Activated CD8-positive, alpha-beta memory T cell treated with anti-CD3 and anti-CD28 coated beads for 4 hours (primary cell): ENCODE measurements at regions not wholly inside any gene's neighbourhood (a gene's known extent, or its start where the extent isn't known, plus 50 kb on each side); places are given as distances from the start of the nearest gene placed in this dataset.
"Not testable (repeated sequence)": the region's sequence is repeated elsewhere in the genome, so short reads cannot be mapped to it uniquely, and the experiment has no call there.

Experiments
- DNase-seq, 2 donors: peaks; one replicate each; pipeline ENCODE4 v3.0.0-alpha.2; 2020; ENCODE audit warnings: low read depth in 2 of 2

DNA sequence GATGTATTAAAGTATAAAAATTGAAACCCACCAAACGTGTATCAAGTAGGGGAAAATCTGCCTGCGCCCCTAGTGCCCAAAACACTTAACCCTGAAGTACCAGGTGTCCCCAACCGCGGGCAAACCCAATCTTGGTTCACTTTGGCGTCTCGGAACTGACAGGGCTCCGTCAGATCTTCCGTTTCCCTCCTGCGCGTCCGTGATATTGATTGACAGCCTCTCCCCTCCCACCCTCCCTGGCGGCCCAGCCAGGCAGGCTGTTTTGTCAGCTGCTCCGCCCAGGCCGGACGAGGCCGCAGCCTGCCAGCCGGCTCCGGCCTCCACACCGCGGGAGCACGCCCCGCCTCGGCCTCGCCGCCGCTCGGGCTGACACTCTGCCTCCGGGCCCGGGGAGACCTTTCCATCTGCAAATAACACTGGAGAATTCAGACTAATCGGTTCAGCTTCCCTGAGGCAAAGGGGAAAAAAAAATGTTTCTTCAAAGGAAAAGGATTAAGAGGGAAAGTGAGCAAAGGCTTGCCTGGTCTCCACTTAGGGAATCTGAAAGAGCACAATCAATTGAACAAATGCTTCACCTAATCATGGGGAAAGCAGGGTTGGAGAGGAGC lies 234.9 kb upstream of the MCHR2 start:
- DNase-seq: peak; percentile 3 to 19

DNA sequence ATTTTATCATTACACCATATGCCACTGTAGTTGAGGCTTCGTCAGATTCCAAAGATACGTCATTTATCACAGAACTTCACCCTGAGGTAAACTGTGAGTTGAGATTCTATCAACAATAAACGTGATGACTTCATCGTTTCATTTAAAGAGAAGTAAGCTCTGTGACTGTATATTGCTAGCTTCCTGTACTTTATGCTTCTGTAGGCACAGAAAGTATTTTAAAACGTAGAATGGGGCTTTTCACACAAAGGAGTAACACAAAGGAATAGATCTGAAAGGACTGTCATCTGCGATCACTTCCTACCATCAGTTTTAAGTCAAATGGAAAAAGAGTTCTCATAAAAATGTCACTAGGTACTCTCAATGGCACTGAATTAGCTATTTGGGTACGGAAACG lies 234.4 kb upstream of the MCHR2 start:
- no peak for DNase-seq

DNA sequence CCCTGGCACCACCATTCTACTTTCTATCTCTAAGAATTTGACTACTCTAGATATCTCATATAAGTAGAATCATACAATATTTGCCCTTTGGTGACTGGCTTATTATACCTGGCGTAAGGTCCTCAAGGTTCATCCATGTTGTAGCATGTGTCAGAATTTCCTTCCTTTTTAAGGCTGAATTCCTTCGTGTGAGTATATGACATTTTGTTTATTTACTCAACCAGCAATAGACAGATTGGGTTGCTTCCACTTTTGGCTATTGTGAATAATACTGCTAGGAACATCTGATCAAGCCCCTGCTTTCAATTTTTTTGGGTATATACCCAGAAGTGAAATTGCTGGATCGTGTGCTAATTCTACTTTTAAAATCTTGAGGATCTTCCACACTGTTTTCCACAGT lies 232.8 kb upstream of the MCHR2 start:
- no peak for DNase-seq

DNA sequence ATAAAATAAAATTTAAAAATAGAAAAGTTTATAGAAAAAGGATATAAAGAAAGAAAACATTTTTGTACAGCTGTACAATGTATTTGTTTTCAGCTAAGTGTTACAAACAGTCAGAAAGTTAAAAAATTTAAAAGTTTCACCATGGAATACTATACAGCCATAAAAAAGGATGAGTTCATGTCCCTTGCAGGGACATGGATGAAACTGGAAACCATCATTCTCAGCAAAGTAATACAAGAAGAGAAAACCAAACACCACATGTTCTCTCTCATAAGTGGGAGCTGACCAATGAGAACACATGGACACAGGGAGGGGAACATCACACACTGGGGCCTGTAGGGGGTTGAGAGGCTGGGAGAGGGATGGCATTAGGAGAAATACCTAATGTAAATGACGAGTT lies 229.9 kb upstream of the MCHR2 start:
- not testable (repeated sequence) for DNase-seq

DNA sequence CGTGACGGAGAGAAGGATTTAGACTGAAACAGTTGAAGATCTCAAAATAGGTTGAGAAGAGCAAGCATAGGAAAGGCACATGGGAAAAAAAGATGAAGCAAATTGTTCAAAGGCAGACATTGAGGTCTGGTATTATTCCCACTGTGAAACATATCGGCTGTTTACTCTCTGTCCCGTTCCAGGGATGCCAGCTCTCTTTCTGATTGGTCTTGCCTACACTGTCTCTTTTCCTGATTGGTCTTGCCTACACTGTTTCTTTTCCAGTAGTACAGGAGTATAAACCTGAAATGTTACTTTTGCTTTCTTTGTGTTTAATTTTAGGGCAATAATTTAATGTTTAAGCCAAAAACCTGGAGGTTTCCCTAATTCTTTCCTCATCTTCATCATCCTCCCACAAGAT lies 226.5 kb upstream of the MCHR2 start:
- no peak for DNase-seq

DNA sequence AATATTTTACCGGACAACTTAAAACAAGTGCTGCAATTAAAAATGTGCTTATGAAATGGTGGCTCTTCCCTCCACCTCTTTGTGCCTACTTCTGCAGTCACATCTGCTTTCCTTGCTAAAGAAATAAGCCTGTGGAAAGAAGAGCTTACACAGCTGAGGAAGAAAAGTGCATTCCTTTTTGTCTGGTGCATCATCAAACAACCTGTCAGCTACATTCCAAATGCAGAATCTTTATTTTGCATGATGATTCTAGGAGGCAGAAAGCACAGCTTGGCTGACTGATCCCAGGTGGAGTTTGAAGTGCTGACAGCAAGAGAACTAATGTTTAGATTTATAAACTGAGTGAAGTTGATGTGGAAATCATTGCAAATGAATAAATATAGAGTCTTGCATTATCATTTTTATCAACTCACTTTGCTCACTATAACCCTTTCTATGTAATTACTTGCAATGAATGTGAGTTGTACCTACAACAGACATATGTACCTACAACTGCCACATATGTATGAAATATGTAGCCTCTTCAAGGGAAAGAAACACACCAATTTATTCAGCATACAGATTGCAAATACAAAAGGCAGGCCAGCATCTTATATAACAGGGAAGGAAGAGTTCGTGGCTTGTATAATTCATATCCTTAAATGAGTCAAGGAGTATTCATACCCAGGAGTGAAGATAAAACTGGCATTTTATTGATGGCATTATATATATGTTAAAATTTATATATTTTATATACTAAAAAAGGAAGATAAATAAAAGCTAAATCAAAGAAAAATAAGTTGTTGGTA lies 223.4 kb upstream of the MCHR2 start:
- no peak for DNase-seq

DNA sequence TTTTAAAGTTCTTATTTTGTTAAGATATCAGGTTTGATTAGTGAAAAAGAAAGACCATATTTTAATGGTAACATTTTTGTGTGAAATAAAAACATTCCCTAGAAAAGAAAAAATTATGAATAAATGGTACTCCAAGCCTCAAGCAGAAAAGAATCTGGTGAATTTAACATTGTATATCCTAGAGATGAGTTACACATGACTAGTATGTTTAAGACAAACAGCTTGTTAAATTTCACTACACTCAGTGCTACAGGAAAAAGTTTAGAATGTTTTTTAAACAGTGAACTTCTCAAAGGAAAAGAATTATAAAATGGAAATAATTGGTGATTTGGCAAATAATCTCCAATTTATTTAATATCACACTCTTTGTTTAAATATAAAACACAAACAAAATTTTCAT lies 222.7 kb upstream of the MCHR2 start:
- no peak for DNase-seq

DNA sequence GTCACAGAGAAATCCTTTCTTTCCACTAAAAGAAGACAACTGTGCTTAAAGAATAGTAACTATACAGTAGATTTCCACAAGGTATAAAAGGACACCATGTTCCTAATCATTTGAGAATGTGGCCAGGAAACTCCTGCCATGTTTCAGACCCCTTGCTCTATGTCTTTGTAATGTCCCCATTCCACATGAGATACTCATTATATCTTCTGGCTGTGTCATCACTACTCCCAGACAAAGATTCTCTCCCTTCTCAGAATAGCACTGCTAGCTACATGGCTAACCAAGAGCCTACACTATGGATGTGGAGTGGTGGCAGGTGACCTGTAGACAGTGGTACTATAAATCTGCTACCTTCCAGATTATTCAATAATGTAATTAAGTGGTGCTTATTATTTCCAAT lies 218.1 kb upstream of the MCHR2 start:
- DNase-seq: no peak

DNA sequence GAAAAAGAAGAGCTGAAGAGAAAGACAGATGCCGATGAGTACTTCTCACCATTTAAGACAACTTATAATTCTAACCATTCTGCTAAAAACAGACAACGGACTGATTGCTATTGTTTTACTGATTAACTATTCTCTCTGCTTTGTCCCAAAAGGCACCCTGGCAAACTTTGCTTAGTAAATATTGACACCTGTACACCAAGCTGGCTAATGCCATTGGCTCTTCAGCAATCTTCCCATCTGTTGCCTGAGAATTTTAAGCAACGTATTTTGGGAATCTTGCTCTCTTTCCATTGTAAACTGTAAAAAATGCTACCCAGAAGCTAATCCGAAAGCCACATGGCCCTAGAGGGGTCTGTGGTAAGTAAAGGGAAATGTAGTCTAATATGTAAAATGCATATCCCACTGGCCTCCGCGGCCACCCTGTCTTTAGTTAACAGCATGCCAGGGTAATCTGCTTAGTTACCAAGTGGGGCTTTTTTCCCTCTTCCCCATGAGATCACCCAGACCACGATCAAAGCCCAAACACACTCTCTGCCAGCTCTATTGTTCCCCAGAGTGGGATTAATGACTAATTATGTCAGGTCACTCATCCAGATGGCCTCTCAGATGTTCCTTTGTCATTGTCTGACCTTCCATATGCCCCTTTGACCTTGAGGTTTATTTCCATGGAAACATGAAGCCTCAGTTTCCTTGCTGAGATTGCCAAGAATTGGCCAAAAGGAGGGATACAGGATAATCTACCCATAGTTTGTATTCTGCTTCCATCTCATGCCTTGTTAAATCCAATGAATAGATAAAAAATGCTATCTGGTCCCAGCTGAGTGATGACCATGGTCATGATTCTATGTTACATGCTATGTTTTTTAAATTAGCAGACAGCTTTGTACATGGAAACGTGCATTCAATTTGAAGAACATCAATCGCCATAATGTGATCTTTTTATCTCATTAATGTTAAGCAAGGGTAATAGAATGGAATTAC lies 216.4 kb upstream of the MCHR2 start:
- no peak for DNase-seq

DNA sequence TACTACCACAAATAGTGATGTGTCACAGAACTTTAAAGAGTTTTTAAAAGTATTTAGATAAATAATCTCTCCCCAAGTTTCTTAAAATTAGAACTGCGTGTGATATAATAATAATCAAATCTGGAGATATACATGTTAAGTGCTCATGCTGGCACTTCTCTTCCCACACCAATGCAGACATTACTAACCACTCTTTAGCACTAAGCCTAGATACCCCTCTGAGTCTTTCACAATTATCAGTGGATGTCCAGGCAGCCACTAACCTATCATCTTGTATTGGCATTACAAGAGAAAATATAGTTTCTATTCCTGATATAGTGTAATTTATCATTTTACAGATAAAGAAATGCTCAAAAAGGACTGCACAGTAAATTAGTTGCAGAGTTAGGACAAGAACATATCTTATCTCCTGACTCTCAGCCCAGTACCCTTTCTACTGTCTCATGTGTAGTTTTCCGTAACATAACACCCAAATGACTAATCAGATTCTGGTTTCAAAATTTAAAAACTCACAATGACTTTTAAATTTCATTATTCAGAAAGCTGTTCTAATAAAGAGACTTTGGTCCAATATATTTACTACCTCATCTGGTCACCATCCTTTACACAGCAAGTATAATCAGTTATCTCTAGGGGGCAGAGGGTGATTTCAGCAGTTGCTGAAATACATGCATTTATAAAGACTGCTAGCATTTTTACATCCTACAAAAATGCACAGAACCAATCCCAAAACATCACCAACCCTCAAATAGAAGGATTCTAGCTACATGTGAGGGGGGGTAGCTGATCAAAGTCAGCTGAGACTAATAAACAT lies 215.5 kb upstream of the MCHR2 start:
- DNase-seq: no peak

DNA sequence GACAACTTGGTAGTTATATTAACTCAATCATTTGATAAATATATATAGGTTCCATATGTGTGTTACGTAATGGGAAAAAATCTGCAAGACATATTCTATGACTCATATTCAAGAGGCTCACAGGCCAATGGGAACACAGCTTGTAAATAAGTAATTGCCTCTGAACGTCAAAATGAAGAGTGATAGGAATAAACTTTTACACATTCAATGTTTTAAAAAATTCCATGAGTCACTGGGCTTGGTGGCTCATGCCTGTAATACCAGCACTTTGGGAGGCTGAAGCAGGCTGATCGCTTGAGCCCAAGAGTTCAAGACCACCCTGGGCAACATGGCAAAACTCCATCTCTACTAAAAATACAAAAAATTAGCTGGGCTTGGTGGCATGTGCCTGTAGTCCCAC lies 209.4 kb upstream of the MCHR2 start:
- no peak for DNase-seq

DNA sequence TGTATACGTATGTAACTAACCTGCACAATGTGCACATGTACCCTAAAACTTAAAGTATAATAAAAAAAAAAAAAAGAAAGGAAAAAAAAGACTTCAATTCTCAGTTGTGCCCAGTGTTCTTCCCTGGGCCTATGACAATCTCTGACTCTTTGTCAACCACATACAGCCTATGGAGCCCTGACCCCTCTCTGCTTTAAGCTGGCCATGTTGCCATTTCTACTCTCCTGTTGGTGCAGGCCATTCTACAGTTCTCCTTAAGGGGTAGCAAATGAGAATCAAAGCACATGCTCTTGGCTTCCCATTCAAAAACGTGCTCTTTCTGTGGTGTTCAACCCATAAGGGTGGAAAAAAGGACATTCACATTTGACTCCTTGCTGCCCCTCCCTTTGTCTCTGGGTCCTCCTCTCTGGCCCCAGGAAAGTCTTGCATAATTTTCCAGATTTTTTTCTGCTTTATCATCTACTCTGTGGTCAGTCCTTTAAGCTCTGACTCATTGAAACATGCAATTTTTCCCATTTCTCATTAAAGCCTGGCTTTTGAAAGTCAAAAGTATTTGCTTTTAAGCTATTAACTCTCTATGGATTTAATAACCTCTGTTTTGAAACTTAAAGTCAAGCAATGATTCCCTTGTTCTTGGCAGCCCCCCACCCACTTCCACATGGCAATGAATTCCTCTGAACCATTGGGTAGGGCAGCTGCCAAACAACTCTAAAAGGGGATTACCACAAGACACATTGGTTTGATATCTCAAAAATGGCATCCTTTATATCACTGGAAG lies 208.6 kb upstream of the MCHR2 start:
- DNase-seq: no peak

DNA sequence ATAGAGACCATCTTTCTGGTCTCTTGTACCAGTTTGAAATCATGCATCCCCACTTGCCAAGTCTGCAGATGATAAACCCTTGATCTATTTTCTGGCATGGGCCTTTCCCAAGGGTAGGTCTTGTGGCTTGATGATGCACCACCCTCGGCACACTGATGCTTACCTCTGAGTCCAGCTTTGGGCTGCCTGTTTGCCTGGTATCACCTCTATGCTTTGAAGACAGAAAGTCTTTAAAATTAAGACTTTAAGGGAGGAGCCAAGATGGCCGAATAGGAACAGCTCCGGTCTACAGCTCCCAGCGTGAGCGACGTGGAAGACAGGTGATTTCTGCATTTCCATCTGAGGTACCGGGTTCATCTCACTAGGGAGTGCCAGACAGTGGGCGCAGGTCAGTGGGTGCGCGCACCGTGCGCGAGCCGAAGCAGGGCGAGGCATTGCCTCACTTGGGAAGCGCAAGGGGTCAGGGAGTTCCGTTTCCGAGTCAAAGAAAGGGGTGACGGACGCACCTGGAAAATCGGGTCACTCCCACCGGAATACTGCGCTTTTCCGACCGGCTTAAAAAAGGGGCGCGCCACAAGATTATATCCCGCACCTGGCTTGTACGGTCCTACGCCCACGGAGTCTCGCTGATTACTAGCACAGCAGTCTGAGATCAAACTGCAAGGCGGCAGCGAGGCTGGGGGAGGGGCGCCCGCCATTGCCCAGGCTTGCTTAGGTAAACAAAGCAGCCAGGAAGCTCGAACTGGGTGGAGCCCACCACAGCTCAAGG lies 202.4 kb upstream of the MCHR2 start:
- DNase-seq: not testable (repeated sequence)

DNA sequence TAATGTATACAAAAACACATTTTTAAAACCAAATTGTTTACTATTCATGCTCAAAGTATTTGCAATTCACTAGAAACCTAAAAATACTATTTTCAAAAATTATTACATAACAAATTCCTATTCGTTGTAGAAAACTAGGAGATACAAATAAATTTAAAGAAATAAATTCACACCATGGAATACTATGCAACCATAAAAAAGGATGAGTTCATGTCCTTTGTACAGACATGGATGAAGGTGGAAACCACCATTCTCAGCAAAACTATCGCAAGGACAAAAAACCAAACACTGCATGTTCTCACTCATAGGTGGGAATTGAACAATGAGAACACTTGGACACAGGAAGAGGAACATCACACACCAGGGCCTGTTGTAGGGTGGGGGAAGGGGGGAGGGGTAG lies 201.2 kb upstream of the MCHR2 start:
- not testable (repeated sequence) for DNase-seq

DNA sequence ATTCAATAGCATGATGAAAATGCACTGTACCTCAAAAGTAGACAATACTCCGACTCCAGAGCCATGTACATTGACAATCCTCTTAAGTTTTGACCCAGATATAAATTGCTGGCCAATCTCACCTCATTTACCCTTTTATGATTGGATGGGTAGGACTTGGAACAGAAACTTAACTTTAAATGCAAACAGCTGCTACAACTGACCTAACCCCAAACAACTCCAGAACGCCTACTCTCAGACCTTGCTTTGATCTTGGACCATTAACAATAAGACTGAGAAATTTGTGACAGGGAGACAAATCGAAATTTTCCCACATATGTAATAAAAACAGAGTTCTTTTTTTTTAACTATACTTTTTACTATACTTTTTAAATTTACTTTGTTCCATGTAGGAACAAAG lies 200.5 kb upstream of the MCHR2 start:
- no peak for DNase-seq

DNA sequence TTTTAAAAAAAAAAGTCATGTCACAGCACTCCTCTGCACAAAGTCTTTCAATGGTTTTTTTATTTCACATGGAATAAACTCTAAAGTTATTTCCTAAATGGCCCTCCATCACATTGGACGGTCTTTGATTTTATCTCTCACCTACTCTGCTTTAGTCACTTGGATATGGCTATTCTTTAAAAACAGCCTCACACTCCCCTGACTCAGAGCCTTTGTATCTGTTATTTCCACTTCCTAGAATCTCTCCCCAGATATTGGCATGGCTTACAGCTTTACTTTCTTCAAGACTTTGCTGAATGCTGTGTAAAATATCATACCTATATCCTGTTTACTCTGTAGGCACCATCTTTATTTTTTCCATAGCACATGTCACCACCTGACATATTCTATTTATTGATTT lies 194.7 kb upstream of the MCHR2 start:
- DNase-seq: no peak

DNA sequence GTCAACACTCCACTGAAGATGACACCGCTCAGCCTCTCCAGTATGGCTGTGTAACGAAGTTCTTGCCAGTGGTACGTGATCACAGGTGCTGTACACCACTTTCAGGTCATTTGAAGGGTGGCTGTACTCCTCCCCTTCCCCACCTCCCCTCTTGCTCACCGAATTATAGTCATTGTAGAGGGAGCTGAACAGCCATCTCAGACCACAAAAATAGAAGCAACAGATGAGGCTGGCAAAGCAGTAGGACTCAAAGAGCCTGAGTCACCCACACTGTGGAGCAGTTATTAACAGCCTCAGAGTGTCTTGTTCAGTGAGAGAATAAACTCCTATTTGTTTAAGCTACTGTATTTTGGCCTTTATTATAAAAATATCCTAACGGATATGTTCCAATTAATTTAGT lies 192.5 kb upstream of the MCHR2 start:
- no peak for DNase-seq

DNA sequence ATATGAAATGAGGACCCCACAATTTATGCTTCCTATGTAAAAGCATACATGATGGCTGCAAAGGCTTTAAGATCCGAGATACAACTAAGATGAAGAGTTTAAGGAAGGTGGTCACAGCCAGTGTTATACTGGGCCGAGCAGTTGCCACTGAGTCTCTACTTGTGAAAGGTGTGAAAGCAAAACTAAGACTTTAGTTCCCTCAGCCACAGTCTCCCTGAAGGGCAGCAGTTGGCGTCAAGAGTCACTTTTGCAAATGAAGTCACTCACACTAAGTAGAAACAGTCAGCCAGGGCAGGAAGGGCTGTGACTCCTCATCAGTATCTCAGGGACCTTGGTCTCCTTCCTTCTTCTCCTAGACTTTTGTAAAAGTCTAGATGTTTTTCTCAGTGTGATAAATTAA lies 191.6 kb upstream of the MCHR2 start:
- DNase-seq: no peak

DNA sequence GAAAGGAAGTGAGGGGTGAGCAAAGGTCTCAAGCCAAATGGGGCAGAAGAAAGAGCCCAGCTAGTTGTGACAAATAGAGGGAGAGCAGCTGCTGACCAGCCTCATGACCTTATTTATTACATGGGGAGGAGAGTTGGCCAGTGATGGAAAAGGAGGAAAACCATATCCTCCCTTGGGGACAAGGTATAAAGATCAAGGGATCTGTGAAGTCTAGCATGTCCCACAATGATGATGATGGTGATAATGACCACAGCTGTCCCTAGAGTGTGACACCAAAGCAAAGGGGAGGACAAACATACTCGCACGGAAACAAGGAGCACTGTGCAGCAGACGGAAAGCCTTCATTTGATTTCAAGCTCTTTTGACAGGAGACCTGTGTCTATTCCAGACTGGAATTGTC lies 190.4 kb upstream of the MCHR2 start:
- no peak for DNase-seq

DNA sequence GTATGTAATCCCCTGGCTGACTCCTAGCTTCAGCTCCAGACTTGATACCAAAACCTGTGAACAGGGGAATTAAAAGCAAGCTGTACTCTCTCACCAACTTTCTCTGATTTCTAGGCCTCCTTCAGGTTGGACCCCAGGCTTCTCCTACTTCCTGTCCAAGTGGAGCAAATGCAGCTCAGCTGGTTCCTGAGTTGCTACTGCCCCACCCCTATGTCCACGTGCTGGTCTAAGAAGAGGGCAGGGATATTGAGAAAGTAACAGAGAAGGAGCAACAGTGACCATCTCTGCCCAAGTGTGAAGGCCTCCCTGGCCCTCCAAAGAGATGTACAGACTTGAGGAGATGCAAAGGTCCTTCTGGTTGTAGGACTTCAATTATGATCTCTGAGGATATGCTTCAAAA lies 188.3 kb upstream of the MCHR2 start:
- DNase-seq: no peak
